ENCODE measurements at regions not wholly inside any gene's neighbourhood (a gene's known extent, or its start where the extent isn't known, plus 50 kb on each side); places are given as distances from the start of the nearest gene placed in this dataset.

GRCh38 chr4:114335339-114335738 lies 263.3 kb upstream of the UGT8 start:
- Histone ChIP-seq H3K4me1 (ENCODE audit: low read depth) (no peaks in the 10 kb centered on the region), H3K27me3 (no peaks in the 10 kb centered on the region), H3K4me3 (no peak overlapping the region), H3K27ac (no peak overlapping the region), H3K9me3 (ENCODE audit: low read depth) (no peaks in the 10 kb centered on the region), H3K36me3 (no peaks in the 10 kb centered on the region)
- no peak for TF ChIP-seq CTCF (IDR thresholded peaks at IDR 0.05; ENCODE audit: low read depth, low read length)
- no peak for DNase-seq (ENCODE audit: low read depth in 1 of 2, low spot score in 1 of 2)

GRCh38 chr4:114343015-114343414 lies 255.6 kb upstream of the UGT8 start:
- H3K4me3 ChIP-seq: no peak overlapping the region
- no peak for TF ChIP-seq CTCF (IDR thresholded peaks at IDR 0.05; ENCODE audit: low read depth, low read length)
- no peaks in the 10 kb centered on the region for H3K9me3 ChIP-seq (ENCODE audit: low read depth)
- H3K27ac ChIP-seq: no peak overlapping the region
- H3K27me3 ChIP-seq: no peaks in the 10 kb centered on the region
- no peaks in the 10 kb centered on the region for H3K36me3 ChIP-seq
- no peak for DNase-seq (ENCODE audit: low read depth in 1 of 2, low spot score in 1 of 2)
- no peaks in the 10 kb centered on the region for H3K4me1 ChIP-seq (ENCODE audit: low read depth)

GRCh38 chr4:114349543-114350175 lies 248.9 kb upstream of the UGT8 start:
- TF ChIP-seq CTCF (IDR thresholded peaks at IDR 0.05; ENCODE audit: low read depth, low read length): no peak
- Histone ChIP-seq H3K27ac (no peak overlapping the region), H3K4me1 (ENCODE audit: low read depth) (no peaks in the 10 kb centered on the region), H3K9me3 (ENCODE audit: low read depth) (no peaks in the 10 kb centered on the region), H3K36me3 (no peaks in the 10 kb centered on the region), H3K27me3 (no peaks in the 10 kb centered on the region), H3K4me3 (no peak overlapping the region)
- no peak for DNase-seq (ENCODE audit: low read depth in 1 of 2, low spot score in 1 of 2)

- Histone ChIP-seq H3K4me3 (no peak overlapping the region), H3K27me3 (no peaks in the 10 kb centered on the region), H3K4me1 (ENCODE audit: low read depth) (peaks cover 5% of the 10 kb centered on the region), H3K9me3 (ENCODE audit: low read depth) (no peaks in the 10 kb centered on the region), H3K36me3 (no peaks in the 10 kb centered on the region), H3K27ac (no peak overlapping the region)
- no peak for DNase-seq (ENCODE audit: low read depth in 1 of 2, low spot score in 1 of 2)
- TF ChIP-seq CTCF (IDR thresholded peaks at IDR 0.05; ENCODE audit: low read depth, low read length): no peak
These were observed 239.7 kb upstream of the UGT8 start for GRCh38 chr4:114358901-114359300.

GRCh38 chr4:114361249-114361648 lies 237.4 kb upstream of the UGT8 start:
- Histone ChIP-seq H3K9me3 (ENCODE audit: low read depth) (no peaks in the 10 kb centered on the region), H3K4me3 (no peak overlapping the region), H3K27ac (no peak overlapping the region), H3K4me1 (ENCODE audit: low read depth) (peaks cover 5% of the 10 kb centered on the region), H3K27me3 (no peaks in the 10 kb centered on the region), H3K36me3 (no peaks in the 10 kb centered on the region)
- TF ChIP-seq CTCF (IDR thresholded peaks at IDR 0.05; ENCODE audit: low read depth, low read length): no peak
- no peak for DNase-seq (ENCODE audit: low read depth in 1 of 2, low spot score in 1 of 2)

Data from cardiac muscle cell (in vitro differentiated cells and primary cell).